Mucosa of rectum (tissue), 2 donors: ENCODE measurements at regions not wholly inside any gene's neighbourhood (a gene's known extent, or its start where the extent isn't known, plus 50 kb on each side); places are given as distances from the start of the nearest gene placed in this dataset.
"Not testable (repeated sequence)": the region's sequence is repeated elsewhere in the genome, so short reads cannot be mapped to it uniquely, and the experiment has no call there.

ENCODE experiments used
- H3K27ac ChIP-seq, 2 donors: one replicate each; pipeline ENCODE4 v1.7.0; 2013; ENCODE audit warnings: inconsistent platforms in 2 of 2, low read depth in 2 of 2, low read length in 2 of 2
- H3K27me3 ChIP-seq, 2 donors: one replicate each; pipeline ENCODE4 v1.7.0; 2013; ENCODE audit warnings: low read length in 2 of 2; ENCODE audit not compliant: control insufficient read depth in 2 of 2, insufficient read depth in 2 of 2
- H3K36me3 ChIP-seq, 2 donors: one replicate each; pipeline ENCODE4 v1.7.0; 2013; ENCODE audit warnings: low read length in 2 of 2; ENCODE audit not compliant: control insufficient read depth in 2 of 2, insufficient read depth in 2 of 2
- H3K4me1 ChIP-seq, 2 donors: one replicate each; pipeline ENCODE4 v1.7.0; 2013; ENCODE audit warnings: low read length in 2 of 2, mild to moderate bottlenecking in 1 of 2; ENCODE audit not compliant: control insufficient read depth in 2 of 2, insufficient read depth in 2 of 2
- H3K4me3 ChIP-seq, 2 donors: one replicate each; pipeline ENCODE4 v1.7.0; 2013; ENCODE audit warnings: low read length in 2 of 2
- H3K9ac ChIP-seq, 2 donors: one replicate each; pipeline ENCODE4 v1.7.0; 2013; ENCODE audit warnings: low read length in 2 of 2, low read depth in 1 of 2, mild to moderate bottlenecking in 1 of 2
- H3K9me3 ChIP-seq, 2 donors: one replicate each; pipeline ENCODE4 v1.7.0; 2013; ENCODE audit warnings: low read length in 2 of 2; ENCODE audit not compliant: control insufficient read depth in 2 of 2
- donor health status: healthy.
- donor health status: Normal muscosa, but diverticular disease.

GRCh38 chr1:76724816-76725215, 142.5 kb upstream of the ST6GALNAC5 start:
- Histone ChIP-seq H3K27ac (no peak overlapping the region), H3K4me3 (no peak overlapping the region), H3K36me3 (no peaks in the 10 kb centered on the region), H3K27me3 (no peaks in the 10 kb centered on the region), H3K9ac (no peak overlapping the region), H3K9me3 (no peaks in the 10 kb centered on the region), H3K4me1 (no peaks in the 10 kb centered on the region)

DNA sequence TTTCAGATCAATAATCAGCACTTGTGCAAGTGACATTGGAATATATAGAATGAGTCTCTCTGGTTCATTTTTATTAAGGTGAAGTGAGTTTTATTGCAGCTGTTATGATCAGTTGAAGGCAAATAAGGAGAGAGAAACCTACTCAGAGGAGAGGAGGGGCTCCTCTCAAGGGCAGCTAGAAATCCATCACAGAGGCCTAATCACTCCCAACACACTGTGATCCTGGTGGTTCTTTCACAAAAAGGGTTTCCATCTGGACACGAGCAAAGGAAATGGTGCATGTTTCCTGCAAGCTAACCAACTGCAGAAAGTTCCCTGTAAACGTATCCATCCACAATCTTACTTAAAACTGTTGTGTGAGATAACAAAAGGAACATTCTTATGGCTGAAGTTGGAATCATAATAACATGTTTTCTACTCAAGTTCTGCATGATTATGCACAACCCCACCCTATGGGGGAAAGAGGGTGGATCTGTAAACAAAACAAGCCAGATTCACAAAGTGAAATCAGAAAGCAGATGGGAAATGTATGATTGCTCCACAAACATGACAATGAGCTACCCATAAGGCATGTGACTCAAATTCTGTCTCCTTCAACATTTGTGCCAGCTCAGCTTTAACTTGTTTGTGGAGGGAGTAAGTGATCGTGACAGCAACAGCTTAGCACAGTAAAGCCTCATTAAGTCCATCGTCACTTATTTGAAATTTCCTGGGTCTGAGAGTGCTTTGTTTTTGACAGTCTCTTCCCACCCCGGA, 141.2 kb upstream of the ST6GALNAC5 start:
- no peaks in the 10 kb centered on the region for H3K27me3 ChIP-seq
- H3K4me3 ChIP-seq: no peak overlapping the region
- H3K36me3 ChIP-seq: no peaks in the 10 kb centered on the region
- H3K9me3 ChIP-seq: no peaks in the 10 kb centered on the region
- H3K4me1 ChIP-seq: no peaks in the 10 kb centered on the region
- H3K27ac ChIP-seq: peak overlapping the region in 1 of 2 donors; percentile 32
- no peak overlapping the region for H3K9ac ChIP-seq

- Histone ChIP-seq H3K27ac (no peak overlapping the region), H3K9ac (no peak overlapping the region), H3K27me3 (no peaks in the 10 kb centered on the region), H3K4me1 (no peaks in the 10 kb centered on the region), H3K9me3 (no peaks in the 10 kb centered on the region), H3K36me3 (no peaks in the 10 kb centered on the region), H3K4me3 (no peak overlapping the region)
Measured at GRCh38 chr1:76727520-76727919, 139.8 kb upstream of the ST6GALNAC5 start.

- no peaks in the 10 kb centered on the region for H3K4me1 ChIP-seq
- no peak overlapping the region for H3K4me3 ChIP-seq
- no peak overlapping the region for H3K27ac ChIP-seq
- no peaks in the 10 kb centered on the region for H3K36me3 ChIP-seq
- H3K9ac ChIP-seq: no peak overlapping the region
- H3K27me3 ChIP-seq: no peaks in the 10 kb centered on the region
- no peaks in the 10 kb centered on the region for H3K9me3 ChIP-seq
Measured at GRCh38 chr1:76729142-76729541, 138.1 kb upstream of the ST6GALNAC5 start.

DNA sequence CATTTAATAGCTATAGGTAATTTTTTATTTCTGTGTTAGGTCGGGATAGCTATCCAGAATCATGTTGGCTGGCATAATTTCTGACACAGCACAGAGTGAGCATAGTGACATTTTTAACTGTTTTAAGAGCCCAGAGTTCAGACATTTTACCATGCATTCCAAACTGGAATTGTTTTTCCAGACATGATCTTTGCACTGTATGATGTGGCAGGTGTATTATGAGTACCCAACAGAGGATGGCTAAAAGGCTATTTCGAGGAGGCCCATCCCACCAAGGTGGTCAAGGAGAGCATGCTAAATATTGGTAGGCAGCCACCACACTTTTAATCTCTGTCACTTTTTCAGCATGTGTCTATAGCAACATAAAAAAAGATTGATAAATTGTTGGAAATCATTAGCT, 137.3 kb upstream of the ST6GALNAC5 start:
- H3K27me3 ChIP-seq: no peaks in the 10 kb centered on the region
- H3K9me3 ChIP-seq: no peaks in the 10 kb centered on the region
- H3K36me3 ChIP-seq: no peaks in the 10 kb centered on the region
- no peaks in the 10 kb centered on the region for H3K4me1 ChIP-seq
- H3K27ac ChIP-seq: no peak overlapping the region
- no peak overlapping the region for H3K4me3 ChIP-seq
- no peak overlapping the region for H3K9ac ChIP-seq

DNA sequence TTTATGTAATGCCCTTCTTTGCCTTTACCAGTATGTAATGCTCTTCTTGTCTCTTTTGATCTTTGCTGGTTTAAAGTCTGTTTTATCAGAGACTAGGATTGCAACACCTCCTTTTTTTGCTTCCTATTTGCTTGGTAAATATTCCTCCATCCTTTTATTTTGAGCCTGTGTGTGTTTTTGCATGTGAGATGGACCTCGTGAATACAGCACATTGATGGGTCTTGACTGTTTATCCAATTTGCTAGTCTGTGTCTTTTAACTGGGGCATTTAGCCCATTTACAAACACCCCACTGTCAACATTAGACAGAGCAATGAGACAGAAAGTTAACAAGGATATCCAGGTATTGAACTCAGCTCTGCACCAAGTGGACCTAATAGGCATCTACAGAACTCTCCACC, 128.9 kb upstream of the ST6GALNAC5 start:
- H3K4me3 ChIP-seq, H3K9me3 ChIP-seq, H3K27me3 ChIP-seq, H3K27ac ChIP-seq, H3K36me3 ChIP-seq, H3K4me1 ChIP-seq, H3K9ac ChIP-seq: not testable (repeated sequence)

DNA sequence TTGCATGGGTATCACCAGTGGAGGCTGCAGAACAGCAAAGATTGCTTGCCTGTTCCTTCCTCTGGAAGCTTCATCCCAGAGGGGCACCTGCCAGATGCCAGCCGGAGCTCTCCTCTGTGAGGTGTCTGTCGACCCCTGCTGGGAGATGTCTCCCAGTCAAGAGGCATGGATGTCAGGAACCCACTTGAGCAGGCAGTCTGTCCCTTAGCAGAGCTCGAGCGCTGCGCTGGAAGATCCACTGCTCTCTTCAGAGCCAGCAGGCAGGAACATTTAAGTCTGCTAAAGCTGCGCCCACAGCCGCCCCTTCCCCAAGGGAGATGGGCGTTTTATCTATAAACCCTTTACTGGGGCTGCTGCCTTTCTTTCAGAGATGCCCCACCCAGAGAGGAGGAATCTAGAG, 126.3 kb upstream of the ST6GALNAC5 start:
- H3K9me3 ChIP-seq, H3K27me3 ChIP-seq, H3K4me3 ChIP-seq, H3K4me1 ChIP-seq, H3K27ac ChIP-seq, H3K36me3 ChIP-seq, H3K9ac ChIP-seq: not testable (repeated sequence)

- H3K4me3 ChIP-seq: no peak overlapping the region
- H3K36me3 ChIP-seq: no peaks in the 10 kb centered on the region
- H3K27ac ChIP-seq: no peak overlapping the region
- no peaks in the 10 kb centered on the region for H3K4me1 ChIP-seq
- H3K9ac ChIP-seq: no peak overlapping the region
- H3K27me3 ChIP-seq: no peaks in the 10 kb centered on the region
- H3K9me3 ChIP-seq: no peaks in the 10 kb centered on the region
Measured at GRCh38 chr1:76744989-76745388, 122.3 kb upstream of the ST6GALNAC5 start.

DNA sequence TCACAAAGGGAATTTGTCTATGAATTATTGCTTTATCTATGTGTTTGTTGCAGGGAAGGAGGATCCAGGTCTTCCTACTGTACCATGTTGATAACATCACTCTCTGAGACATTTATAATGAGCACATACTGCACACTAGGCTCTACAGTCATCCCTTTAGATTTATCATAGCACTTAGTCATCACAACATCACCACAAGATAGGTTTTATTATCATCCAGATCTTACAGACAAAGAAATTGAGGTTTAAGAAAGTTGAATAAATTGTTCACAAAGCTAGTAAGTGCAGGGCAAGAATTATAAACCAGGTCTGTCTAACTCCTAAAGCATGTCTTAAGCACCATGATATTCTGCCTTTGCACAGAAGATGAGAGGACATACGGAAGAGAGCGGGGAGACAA, 121.1 kb upstream of the ST6GALNAC5 start:
- H3K9me3 ChIP-seq: no peaks in the 10 kb centered on the region
- H3K27me3 ChIP-seq: no peaks in the 10 kb centered on the region
- no peaks in the 10 kb centered on the region for H3K36me3 ChIP-seq
- no peak overlapping the region for H3K27ac ChIP-seq
- no peak overlapping the region for H3K9ac ChIP-seq
- no peak overlapping the region for H3K4me3 ChIP-seq
- H3K4me1 ChIP-seq: no peaks in the 10 kb centered on the region

DNA sequence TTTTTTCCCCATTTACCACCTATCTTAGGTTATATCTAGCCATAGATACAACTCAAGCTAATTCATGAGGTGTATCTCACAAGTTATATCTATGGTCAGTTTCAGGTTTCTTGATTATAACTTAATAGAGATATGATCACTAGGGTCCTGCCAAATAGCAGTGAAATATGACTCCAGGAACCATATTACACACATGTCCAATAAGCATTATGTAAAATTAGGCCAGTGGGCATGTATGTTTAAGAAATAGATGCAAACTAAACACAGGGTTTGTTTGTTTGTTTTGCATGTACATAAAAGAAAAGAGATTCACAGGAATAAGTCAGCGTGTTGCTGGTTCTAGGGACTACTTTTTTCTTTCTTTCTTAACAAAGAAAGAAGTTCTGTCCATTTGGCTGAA, 112.5 kb upstream of the ST6GALNAC5 start:
- Histone ChIP-seq H3K4me1 (no peaks in the 10 kb centered on the region), H3K4me3 (no peak overlapping the region), H3K27ac (no peak overlapping the region), H3K9me3 (no peaks in the 10 kb centered on the region), H3K9ac (no peak overlapping the region), H3K27me3 (no peaks in the 10 kb centered on the region), H3K36me3 (no peaks in the 10 kb centered on the region)
